Posterior cingulate gyrus (tissue), 11 donors: ENCODE measurements at regions not wholly inside any gene's neighbourhood (a gene's known extent, or its start where the extent isn't known, plus 50 kb on each side); places are given as distances from the start of the nearest gene placed in this dataset.
"Not testable (repeated sequence)": the region's sequence is repeated elsewhere in the genome, so short reads cannot be mapped to it uniquely, and the experiment has no call there.

Source experiments
- DNase-seq, 10 donors: peaks; one replicate each; pipeline versions ENCODE4 v3.0.0 to v3.0.0-alpha.2; 2020 to 2021; ENCODE audit warnings: mixed read lengths in 3 of 10
- intact Hi-C: fragments of 100-400 bp; cut with DNase I; formaldehyde crosslinking; loops from one replicate; pipeline ENCODE4 v1.15.1; 2023

- intact Hi-C loops: no loop called here
- no peak for DNase-seq
Observed at GRCh38 chr2:19114126-19114525, 244.3 kb downstream of the OSR1 start.

- intact Hi-C loops: no loop called here
- DNase-seq: no peak
Observed at GRCh38 chr2:19111354-19111753, 247.1 kb downstream of the OSR1 start.

GRCh38 chr2:19109518-19109917 lies 248.9 kb downstream of the OSR1 start:
- intact Hi-C loops: no loop called here
- peak in 1 of 10 donors; percentile 56 for DNase-seq

GRCh38 chr2:19106376-19106775 lies 252.0 kb downstream of the OSR1 start:
- DNase-seq: no peak
- intact Hi-C loops: no loop called here

- DNase-seq: no peak
- intact Hi-C loops: no loop called here
Observed at GRCh38 chr2:19104503-19104902, 253.9 kb downstream of the OSR1 start.

- no peak for DNase-seq
- intact Hi-C loops: no loop called here
Observed at GRCh38 chr2:19102696-19103423, 255.6 kb downstream of the OSR1 start.

- DNase-seq: no peak
Observed at GRCh38 chr2:19101968-19102367, 256.5 kb downstream of the OSR1 start.

GRCh38 chr2:19100570-19100969 lies 257.9 kb downstream of the OSR1 start:
- DNase-seq: no peak

More at GRCh38 chr2:19101968-19102367, 256.5 kb downstream of the OSR1 start:
- intact Hi-C loops: no loop called here

GRCh38 chr2:19099181-19099580 lies 259.2 kb downstream of the OSR1 start:
- DNase-seq: no peak
- intact Hi-C loops: no loop called here

More at GRCh38 chr2:19100570-19100969, 257.9 kb downstream of the OSR1 start:
- intact Hi-C loops: no loop called here

GRCh38 chr2:19098467-19099160 lies 259.8 kb downstream of the OSR1 start:
- intact Hi-C loops: no loop called here
- DNase-seq: no peak

- intact Hi-C loops: not testable (repeated sequence)
- DNase-seq: peak in 1 of 10 donors; percentile 39
Observed at GRCh38 chr2:19089476-19089875, 268.9 kb downstream of the OSR1 start.

- no peak for DNase-seq
- intact Hi-C loops: no loop called here
Observed at GRCh38 chr2:19086231-19086651, 272.2 kb downstream of the OSR1 start.

- DNase-seq: peak in 1 of 10 donors; percentile 12
- intact Hi-C loops: no loop called here
Observed at GRCh38 chr2:19078709-19079108, 279.7 kb downstream of the OSR1 start.

- DNase-seq: no peak
- intact Hi-C loops: no loop called here
Observed at GRCh38 chr2:19073522-19073921, 284.9 kb downstream of the OSR1 start.

- intact Hi-C loops: no loop called here
Observed at GRCh38 chr2:19072161-19072560, 286.3 kb downstream of the OSR1 start.

GRCh38 chr2:19070886-19071285 lies 287.5 kb downstream of the OSR1 start:
- DNase-seq: no peak
- intact Hi-C loops: no loop called here

More at GRCh38 chr2:19072161-19072560, 286.3 kb downstream of the OSR1 start:
- DNase-seq: no peak

GRCh38 chr2:19068206-19068605 lies 290.2 kb downstream of the OSR1 start:
- DNase-seq: no peak
- intact Hi-C loops: no loop called here

- intact Hi-C loops: no loop called here
- no peak for DNase-seq
Observed at GRCh38 chr2:19062370-19062769, 296.1 kb downstream of the OSR1 start.

GRCh38 chr2:19059076-19059475 lies 299.3 kb downstream of the OSR1 start:
- DNase-seq: no peak
- intact Hi-C loops: no loop called here

GRCh38 chr2:19051203-19051831 lies 307.1 kb downstream of the OSR1 start:
- intact Hi-C loops: no loop called here
- DNase-seq: no peak

GRCh38 chr2:19050354-19050753 lies 308.1 kb downstream of the OSR1 start:
- DNase-seq: no peak
- intact Hi-C loops: no loop called here
